ENCODE measurements at regions not wholly inside any gene's neighbourhood (a gene's known extent, or its start where the extent isn't known, plus 50 kb on each side); places are given as distances from the start of the nearest gene placed in this dataset.
"Not testable (repeated sequence)": the region's sequence is repeated elsewhere in the genome, so short reads cannot be mapped to it uniquely, and the experiment has no call there.

GRCh38 chr21:38900499-38900898 is 94.8 kb downstream of the ETS2 start:
- DNase-seq (ENCODE audit: low read depth) = no peak
- TF ChIP-seq CTCF (IDR thresholded peaks at IDR 0.05; ENCODE audit: insufficient read depth, low read depth, low read length, missing control alignments) = no peak
- H3K4me3 ChIP-seq (ENCODE audit: low read depth, low read length) = no peak overlapping the region

GRCh38 chr21:38899985-38900384 is 94.3 kb downstream of the ETS2 start:
- not testable (repeated sequence) for H3K4me3 ChIP-seq (ENCODE audit: low read depth, low read length); DNase-seq (ENCODE audit: low read depth)

GRCh38 chr21:38899277-38899947 is 93.7 kb downstream of the ETS2 start:
- no peak for TF ChIP-seq CTCF (IDR thresholded peaks at IDR 0.05; ENCODE audit: insufficient read depth, low read depth, low read length, missing control alignments)
- DNase-seq (ENCODE audit: low read depth) = no peak

GRCh38 chr21:38898422-38899096 is 92.8 kb downstream of the ETS2 start:
- TF ChIP-seq CTCF (IDR thresholded peaks at IDR 0.05; ENCODE audit: insufficient read depth, low read depth, low read length, missing control alignments) = no peak
- no peak for DNase-seq (ENCODE audit: low read depth)
- no peak overlapping the region for H3K4me3 ChIP-seq (ENCODE audit: low read depth, low read length)

More at GRCh38 chr21:38899277-38899947, 93.7 kb downstream of the ETS2 start:
- no peak overlapping the region for H3K4me3 ChIP-seq (ENCODE audit: low read depth, low read length)

GRCh38 chr21:38897532-38898421 is 92.0 kb downstream of the ETS2 start:
- no peak for TF ChIP-seq CTCF (IDR thresholded peaks at IDR 0.05; ENCODE audit: insufficient read depth, low read depth, low read length, missing control alignments)
- DNase-seq (ENCODE audit: low read depth) = no peak
- no peak overlapping the region for H3K4me3 ChIP-seq (ENCODE audit: low read depth, low read length)

- DNase-seq (ENCODE audit: low read depth) = no peak
- no peak overlapping the region for H3K4me3 ChIP-seq (ENCODE audit: low read depth, low read length)
- no peak for TF ChIP-seq CTCF (IDR thresholded peaks at IDR 0.05; ENCODE audit: insufficient read depth, low read depth, low read length, missing control alignments)
Measured at GRCh38 chr21:38894899-38895298, 89.2 kb downstream of the ETS2 start.

GRCh38 chr21:38888991-38889561 is 83.3 kb downstream of the ETS2 start:
- TF ChIP-seq CTCF (IDR thresholded peaks at IDR 0.05; ENCODE audit: insufficient read depth, low read depth, low read length, missing control alignments) = no peak
- H3K4me3 ChIP-seq (ENCODE audit: low read depth, low read length) = no peak overlapping the region
- no peak for DNase-seq (ENCODE audit: low read depth)

All from GM12865 (cell line).